ENCODE measurements at regions not wholly inside any gene's neighbourhood (a gene's known extent, or its start where the extent isn't known, plus 50 kb on each side); places are given as distances from the start of the nearest gene placed in this dataset.

- FAIRE-seq (no peak), DNase-seq (no peak)
- no peaks in the 10 kb centered on the region for H3K27me3 ChIP-seq (ENCODE audit: control insufficient read depth in 3 of 3, insufficient read depth in 3 of 3, low read length in 3 of 3)
- no peaks in the 10 kb centered on the region for H3K36me3 ChIP-seq (ENCODE audit: control insufficient read depth in 3 of 3, insufficient read depth in 2 of 3, low read depth in 1 of 3, low read length in 3 of 3)
- no peak overlapping the region for H3K27ac ChIP-seq (ENCODE audit: low read depth in 1 of 3, low read length in 2 of 3)
- 58 to 74% (median 69%) methylated on average over 3 of the region's 3 CpGs for WGBS, 3 donors
- no peak overlapping the region for H3K4me3 ChIP-seq (ENCODE audit: low read depth in 1 of 3, low read length in 3 of 3)
- no peaks in the 10 kb centered on the region for H3K4me1 ChIP-seq (ENCODE audit: control insufficient read depth in 3 of 3, insufficient read depth in 2 of 3, low read depth in 1 of 3, low read length in 2 of 3)
- no peaks in the 10 kb centered on the region for H3K9me3 ChIP-seq (ENCODE audit: control insufficient read depth in 2 of 2, insufficient read depth in 1 of 2, low read depth in 1 of 2, low read length in 1 of 2)
Observed at GRCh38 chr6:18684343-18684742, 297.2 kb downstream of the RNF144B start.

GRCh38 chr6:18692929-18693685 is 306.0 kb downstream of the RNF144B start:
- no peaks in the 10 kb centered on the region for H3K9me3 ChIP-seq (ENCODE audit: control insufficient read depth in 2 of 2, insufficient read depth in 1 of 2, low read depth in 1 of 2, low read length in 1 of 2)
- H3K27ac ChIP-seq (ENCODE audit: low read depth in 1 of 3, low read length in 2 of 3), result no peak overlapping the region
- H3K4me1 ChIP-seq (ENCODE audit: control insufficient read depth in 3 of 3, insufficient read depth in 2 of 3, low read depth in 1 of 3, low read length in 2 of 3), result no peaks in the 10 kb centered on the region
- no peaks in the 10 kb centered on the region for H3K27me3 ChIP-seq (ENCODE audit: control insufficient read depth in 3 of 3, insufficient read depth in 3 of 3, low read length in 3 of 3)
- H3K4me3 ChIP-seq (ENCODE audit: low read depth in 1 of 3, low read length in 3 of 3), result no peak overlapping the region
- WGBS, 3 donors, result 48 to 78% (median 50%) methylated on average over 7 of the region's 7 CpGs
- DNase-seq (no peak), FAIRE-seq (no peak)
- no peaks in the 10 kb centered on the region for H3K36me3 ChIP-seq (ENCODE audit: control insufficient read depth in 3 of 3, insufficient read depth in 2 of 3, low read depth in 1 of 3, low read length in 3 of 3)

- Histone ChIP-seq H3K36me3 (ENCODE audit: control insufficient read depth in 3 of 3, insufficient read depth in 2 of 3, low read depth in 1 of 3, low read length in 3 of 3) (no peaks in the 10 kb centered on the region), H3K27ac (ENCODE audit: low read depth in 1 of 3, low read length in 2 of 3) (no peak overlapping the region), H3K27me3 (ENCODE audit: control insufficient read depth in 3 of 3, insufficient read depth in 3 of 3, low read length in 3 of 3) (no peaks in the 10 kb centered on the region), H3K4me1 (ENCODE audit: control insufficient read depth in 3 of 3, insufficient read depth in 2 of 3, low read depth in 1 of 3, low read length in 2 of 3) (no peaks in the 10 kb centered on the region), H3K4me3 (ENCODE audit: low read depth in 1 of 3, low read length in 3 of 3) (no peak overlapping the region), H3K9me3 (ENCODE audit: control insufficient read depth in 2 of 2, insufficient read depth in 1 of 2, low read depth in 1 of 2, low read length in 1 of 2) (no peaks in the 10 kb centered on the region)
- FAIRE-seq, result no peak
- 74 to 84% (median 78%) methylated on average over 6 of the region's 6 CpGs for whole genome bisulfite sequencing, 3 donors
- no peak for DNase-seq
Observed at GRCh38 chr6:18693881-18694280, 306.7 kb downstream of the RNF144B start.

- Histone ChIP-seq H3K36me3 (ENCODE audit: control insufficient read depth in 3 of 3, insufficient read depth in 2 of 3, low read depth in 1 of 3, low read length in 3 of 3) (no peaks in the 10 kb centered on the region), H3K9me3 (ENCODE audit: control insufficient read depth in 2 of 2, insufficient read depth in 1 of 2, low read depth in 1 of 2, low read length in 1 of 2) (no peaks in the 10 kb centered on the region), H3K27ac (ENCODE audit: low read depth in 1 of 3, low read length in 2 of 3) (no peak overlapping the region), H3K4me3 (ENCODE audit: low read depth in 1 of 3, low read length in 3 of 3) (no peak overlapping the region), H3K27me3 (ENCODE audit: control insufficient read depth in 3 of 3, insufficient read depth in 3 of 3, low read length in 3 of 3) (no peaks in the 10 kb centered on the region), H3K4me1 (ENCODE audit: control insufficient read depth in 3 of 3, insufficient read depth in 2 of 3, low read depth in 1 of 3, low read length in 2 of 3) (no peaks in the 10 kb centered on the region)
- DNase-seq, result no peak
- 74 to 78% (median 78%) methylated on average over 3 of the region's 3 CpGs for WGBS, 3 donors
- no peak for FAIRE-seq
Observed at GRCh38 chr6:18703546-18703945, 316.4 kb downstream of the RNF144B start.

GRCh38 chr6:18707714-18708439 is 320.7 kb downstream of the RNF144B start:
- Histone ChIP-seq H3K27me3 (ENCODE audit: control insufficient read depth in 3 of 3, insufficient read depth in 3 of 3, low read length in 3 of 3) (no peaks in the 10 kb centered on the region), H3K4me3 (ENCODE audit: low read depth in 1 of 3, low read length in 3 of 3) (no peak overlapping the region)

GRCh38 chr6:18712595-18712994 is 325.4 kb downstream of the RNF144B start:
- no peak overlapping the region for H3K27ac ChIP-seq (ENCODE audit: low read depth in 1 of 3, low read length in 2 of 3)
- no peaks in the 10 kb centered on the region for H3K9me3 ChIP-seq (ENCODE audit: control insufficient read depth in 2 of 2, insufficient read depth in 1 of 2, low read depth in 1 of 2, low read length in 1 of 2)
- FAIRE-seq (no peak), DNase-seq (no peak)
- no peaks in the 10 kb centered on the region for H3K27me3 ChIP-seq (ENCODE audit: control insufficient read depth in 3 of 3, insufficient read depth in 3 of 3, low read length in 3 of 3)
- H3K4me1 ChIP-seq (ENCODE audit: control insufficient read depth in 3 of 3, insufficient read depth in 2 of 3, low read depth in 1 of 3, low read length in 2 of 3), result no peaks in the 10 kb centered on the region
- no peaks in the 10 kb centered on the region for H3K36me3 ChIP-seq (ENCODE audit: control insufficient read depth in 3 of 3, insufficient read depth in 2 of 3, low read depth in 1 of 3, low read length in 3 of 3)
- WGBS, 3 donors, result 50 to 65% (median 55%) methylated on average over 4 of the region's 4 CpGs
- H3K4me3 ChIP-seq (ENCODE audit: low read depth in 1 of 3, low read length in 3 of 3), result no peak overlapping the region

More at GRCh38 chr6:18707714-18708439, 320.7 kb downstream of the RNF144B start:
- 47 to 70% (median 57%) methylated on average over 6 of the region's 6 CpGs for WGBS, 3 donors
- no peaks in the 10 kb centered on the region for H3K36me3 ChIP-seq (ENCODE audit: control insufficient read depth in 3 of 3, insufficient read depth in 2 of 3, low read depth in 1 of 3, low read length in 3 of 3)
- FAIRE-seq (no peak), DNase-seq (no peak)
- no peaks in the 10 kb centered on the region for H3K9me3 ChIP-seq (ENCODE audit: control insufficient read depth in 2 of 2, insufficient read depth in 1 of 2, low read depth in 1 of 2, low read length in 1 of 2)
- H3K27ac ChIP-seq (ENCODE audit: low read depth in 1 of 3, low read length in 2 of 3), result no peak overlapping the region
- H3K4me1 ChIP-seq (ENCODE audit: control insufficient read depth in 3 of 3, insufficient read depth in 2 of 3, low read depth in 1 of 3, low read length in 2 of 3), result no peaks in the 10 kb centered on the region

- Histone ChIP-seq H3K27ac (ENCODE audit: low read depth in 1 of 3, low read length in 2 of 3) (no peak overlapping the region), H3K27me3 (ENCODE audit: control insufficient read depth in 3 of 3, insufficient read depth in 3 of 3, low read length in 3 of 3) (no peaks in the 10 kb centered on the region), H3K4me1 (ENCODE audit: control insufficient read depth in 3 of 3, insufficient read depth in 2 of 3, low read depth in 1 of 3, low read length in 2 of 3) (no peaks in the 10 kb centered on the region), H3K9me3 (ENCODE audit: control insufficient read depth in 2 of 2, insufficient read depth in 1 of 2, low read depth in 1 of 2, low read length in 1 of 2) (no peaks in the 10 kb centered on the region), H3K36me3 (ENCODE audit: control insufficient read depth in 3 of 3, insufficient read depth in 2 of 3, low read depth in 1 of 3, low read length in 3 of 3) (no peaks in the 10 kb centered on the region), H3K4me3 (ENCODE audit: low read depth in 1 of 3, low read length in 3 of 3) (no peak overlapping the region)
- no peak for FAIRE-seq
- WGBS, 3 donors, result 62 to 68% (median 64%) methylated on average over 5 of the region's 5 CpGs
- no peak for DNase-seq
Observed at GRCh38 chr6:18720075-18720474, 332.9 kb downstream of the RNF144B start.

- 83 to 90% (median 88%) methylated on average over 3 of the region's 3 CpGs for WGBS, 3 donors
- Histone ChIP-seq H3K27ac (ENCODE audit: low read depth in 1 of 3, low read length in 2 of 3) (no peak overlapping the region), H3K9me3 (ENCODE audit: control insufficient read depth in 2 of 2, insufficient read depth in 1 of 2, low read depth in 1 of 2, low read length in 1 of 2) (no peaks in the 10 kb centered on the region), H3K27me3 (ENCODE audit: control insufficient read depth in 3 of 3, insufficient read depth in 3 of 3, low read length in 3 of 3) (no peaks in the 10 kb centered on the region), H3K4me1 (ENCODE audit: control insufficient read depth in 3 of 3, insufficient read depth in 2 of 3, low read depth in 1 of 3, low read length in 2 of 3) (no peaks in the 10 kb centered on the region), H3K4me3 (ENCODE audit: low read depth in 1 of 3, low read length in 3 of 3) (no peak overlapping the region), H3K36me3 (ENCODE audit: control insufficient read depth in 3 of 3, insufficient read depth in 2 of 3, low read depth in 1 of 3, low read length in 3 of 3) (no peaks in the 10 kb centered on the region)
- no peak for FAIRE-seq
- no peak for DNase-seq
Observed at GRCh38 chr6:18724056-18724455, 336.9 kb downstream of the RNF144B start.

All from small intestine (tissue), 7 donors.